CD14-positive monocyte (primary cell): ENCODE measurements at regions not wholly inside any gene's neighbourhood (a gene's known extent, or its start where the extent isn't known, plus 50 kb on each side); places are given as distances from the start of the nearest gene placed in this dataset.

Experiments used
- DNase-seq, 3 donors: peaks; one replicate each; pipeline ENCODE4 v3.0.0-alpha.2; 2011 to 2022
- H2AFZ ChIP-seq: 2 replicates; pipeline ENCODE4 v1.6.0; 2012; ENCODE audit warnings: mild to moderate bottlenecking, low read depth, low read length, inconsistent platforms; ENCODE audit not compliant: insufficient read depth, poor library complexity, severe bottlenecking
- H3K27ac ChIP-seq, 2 donors: 1 replicate in 1 of 2; 2 replicates in 1 of 2; pipeline ENCODE4 v1.5.1; 2012 to 2013; ENCODE audit warnings: low read length in 2 of 2, control low read depth in 1 of 2, inconsistent platforms in 1 of 2, low read depth in 1 of 2, mild to moderate bottlenecking in 1 of 2
- H3K27me3 ChIP-seq, 2 donors: one replicate each; pipeline versions ENCODE4 v1.6.0 to v1.6.1; 2011 to 2013; ENCODE audit warnings: low read length in 2 of 2; ENCODE audit not compliant: control insufficient read depth in 2 of 2, insufficient read depth in 2 of 2
- H3K36me3 ChIP-seq, 2 donors: replicated peaks in 1 of 2; 1 replicate in 1 of 2; 2 replicates in 1 of 2; pipeline versions ENCODE4 v1.5.1 to v1.6.1; 2012 to 2013; ENCODE audit warnings: low read length in 2 of 2, control low read depth in 1 of 2, inconsistent platforms in 1 of 2, mild to moderate bottlenecking in 1 of 2; ENCODE audit not compliant: insufficient read depth in 2 of 2, control insufficient read depth in 1 of 2
- H3K4me1 ChIP-seq, 2 donors: 1 replicate in 1 of 2; 2 replicates in 1 of 2; pipeline versions ENCODE4 v1.5.1 to v1.6.1; 2012 to 2013; ENCODE audit warnings: low read length in 2 of 2, control low read depth in 1 of 2, inconsistent platforms in 1 of 2, mild to moderate bottlenecking in 1 of 2, moderate library complexity in 1 of 2; ENCODE audit not compliant: insufficient read depth in 2 of 2, control insufficient read depth in 1 of 2
- H3K4me2 ChIP-seq: replicated peaks from 2 replicates; pipeline ENCODE3; 2012; ENCODE audit warnings: low read length, moderate library complexity, mild to moderate bottlenecking; ENCODE audit not compliant: poor library complexity, severe bottlenecking; ENCODE audit errors: extremely low read depth
- H3K4me3 ChIP-seq, 3 experiments: fragments of 200-600 bp in 1 of 3; sonication (generic) in 1 of 3; replicated peaks in 1 of 3; 1 replicate in 2 of 3; 2 replicates in 1 of 3; pipeline ENCODE4 v1.5.1; 2011 to 2013; ENCODE audit warnings: low read length in 3 of 3, mild to moderate bottlenecking in 3 of 3, control low read depth in 2 of 3, low read depth in 2 of 3, inconsistent platforms in 1 of 3, moderate library complexity in 1 of 3
- H3K79me2 ChIP-seq: 2 replicates; pipeline ENCODE4 v1.6.0; 2012; ENCODE audit warnings: mild to moderate bottlenecking, control low read depth, inconsistent platforms, low read length, moderate library complexity; ENCODE audit not compliant: insufficient read depth
- H3K9ac ChIP-seq: 2 replicates; pipeline ENCODE4 v1.6.0; 2017; ENCODE audit warnings: low read length, mild to moderate bottlenecking; ENCODE audit not compliant: insufficient read depth, poor library complexity, severe bottlenecking
- H3K9me3 ChIP-seq, 2 donors: replicated peaks in 1 of 2; 1 replicate in 1 of 2; 2 replicates in 1 of 2; pipeline versions ENCODE4 v1.5.1 to v1.6.1; 2012 to 2013; ENCODE audit warnings: low read length in 2 of 2, control low read depth in 1 of 2; ENCODE audit not compliant: control insufficient read depth in 1 of 2, insufficient read depth in 1 of 2
- H4K20me1 ChIP-seq: 2 replicates; pipeline ENCODE4 v1.6.0; 2012; ENCODE audit warnings: mild to moderate bottlenecking, low read length, control low read depth, moderate library complexity; ENCODE audit not compliant: insufficient read depth
- H3K27ac Mint-ChIP-seq, 7 donors: one replicate each; pipeline ENCODE4 v1.8.0; 2020; ENCODE audit warnings: mild to moderate bottlenecking in 7 of 7, mixed read lengths in 7 of 7, moderate library complexity in 6 of 7, inconsistent platforms in 2 of 7
- H3K27me3 Mint-ChIP-seq, 3 donors: one replicate each; pipeline ENCODE4 v1.8.0; 2021 to 2022; ENCODE audit warnings: low read depth in 3 of 3, mild to moderate bottlenecking in 3 of 3, mixed read lengths in 3 of 3, moderate library complexity in 3 of 3, inconsistent platforms in 1 of 3
- H3K36me3 Mint-ChIP-seq, 2 donors: one replicate each; pipeline ENCODE4 v1.8.0; 2020; ENCODE audit warnings: mixed read lengths in 2 of 2, inconsistent platforms in 1 of 2, mild to moderate bottlenecking in 1 of 2
- H3K4me1 Mint-ChIP-seq: one replicate; pipeline ENCODE4 v1.8.0; 2020; ENCODE audit warnings: mild to moderate bottlenecking, mixed read lengths
- H3K4me3 Mint-ChIP-seq, 2 donors: one replicate each; pipeline ENCODE4 v1.8.0; 2020; ENCODE audit warnings: mild to moderate bottlenecking in 2 of 2, mixed read lengths in 2 of 2, moderate library complexity in 1 of 2
- H3K9me3 Mint-ChIP-seq, 7 donors: one replicate each; pipeline ENCODE4 v1.8.0; 2020 to 2022; ENCODE audit warnings: mixed read lengths in 7 of 7, mild to moderate bottlenecking in 6 of 7, moderate library complexity in 6 of 7, inconsistent platforms in 2 of 7
- WGBS: methylation state at CpG from one replicate; pipeline ENCODE4 v1.1.5; 2013; ENCODE audit warnings: missing lambda C conversion rate; ENCODE audit not compliant: insufficient coverage; 5-methylcytosine and 5-hydroxymethylcytosine counted together
- intact Hi-C, 2 donors: fragments of 100-400 bp; cut with micrococcal nuclease; formaldehyde crosslinking; loops; one replicate each; pipeline versions ENCODE4 v1.15.0 to v1.15.1; 2023
- TF ChIP-seq, protein P1 (sequence below): fragments of 200-600 bp; IDR thresholded peaks from one replicate; pipeline ENCODE4 v1.8.0; 2022; ENCODE audit warnings: antibody characterized with exemption, mild to moderate bottlenecking

DNA sequence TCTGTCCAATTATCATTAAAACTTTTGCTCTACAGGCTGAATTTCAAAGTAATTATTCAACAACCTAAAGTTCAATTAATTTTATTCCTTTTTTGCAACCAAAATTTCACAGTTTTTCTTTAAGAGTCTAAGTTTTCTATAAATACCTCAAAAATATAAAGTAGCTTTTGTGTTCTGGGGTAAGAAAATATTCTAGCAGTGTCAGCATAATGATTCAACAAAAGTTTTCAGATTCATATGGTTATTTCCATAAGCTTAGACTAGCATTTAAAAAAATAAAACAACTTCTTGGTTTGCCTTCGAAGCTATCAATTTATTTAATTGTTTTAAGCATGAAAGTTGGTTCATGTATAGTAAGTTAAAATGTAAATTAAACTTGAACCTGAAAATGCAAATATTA lies 1962.3 kb upstream of the CDH6 start:
- Histone ChIP-seq H3K4me1 (no peaks in the 10 kb centered on the region), H3K9me3 (peaks cover 0 to 7% of the 10 kb centered on the region in 2 donors), H3K27me3 (no peaks in the 10 kb centered on the region), H3K79me2 (no peaks in the 10 kb centered on the region), H2AFZ (no peak overlapping the region), H3K36me3 (no peaks in the 10 kb centered on the region), H3K27ac (no peak overlapping the region), H3K9ac (no peak overlapping the region), H4K20me1 (no peaks in the 10 kb centered on the region), H3K4me3 (no peak overlapping the region), H3K4me2 (no peak overlapping the region)
- WGBS = no CpG with 5 or more reads among the region's 1 CpG
- Mint-ChIP-seq H3K27me3 (no peaks in the 10 kb centered on the region), H3K36me3 (no peaks in the 10 kb centered on the region), H3K4me1 (no peaks in the 10 kb centered on the region), H3K4me3 (no peak overlapping the region), H3K9me3 (peaks cover 0 to 8% (median 0%) of the 10 kb centered on the region in 7 donors), H3K27ac (no peak overlapping the region)
- TF ChIP-seq, protein P1, sequence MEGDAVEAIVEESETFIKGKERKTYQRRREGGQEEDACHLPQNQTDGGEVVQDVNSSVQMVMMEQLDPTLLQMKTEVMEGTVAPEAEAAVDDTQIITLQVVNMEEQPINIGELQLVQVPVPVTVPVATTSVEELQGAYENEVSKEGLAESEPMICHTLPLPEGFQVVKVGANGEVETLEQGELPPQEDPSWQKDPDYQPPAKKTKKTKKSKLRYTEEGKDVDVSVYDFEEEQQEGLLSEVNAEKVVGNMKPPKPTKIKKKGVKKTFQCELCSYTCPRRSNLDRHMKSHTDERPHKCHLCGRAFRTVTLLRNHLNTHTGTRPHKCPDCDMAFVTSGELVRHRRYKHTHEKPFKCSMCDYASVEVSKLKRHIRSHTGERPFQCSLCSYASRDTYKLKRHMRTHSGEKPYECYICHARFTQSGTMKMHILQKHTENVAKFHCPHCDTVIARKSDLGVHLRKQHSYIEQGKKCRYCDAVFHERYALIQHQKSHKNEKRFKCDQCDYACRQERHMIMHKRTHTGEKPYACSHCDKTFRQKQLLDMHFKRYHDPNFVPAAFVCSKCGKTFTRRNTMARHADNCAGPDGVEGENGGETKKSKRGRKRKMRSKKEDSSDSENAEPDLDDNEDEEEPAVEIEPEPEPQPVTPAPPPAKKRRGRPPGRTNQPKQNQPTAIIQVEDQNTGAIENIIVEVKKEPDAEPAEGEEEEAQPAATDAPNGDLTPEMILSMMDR = no peak
- no peak for DNase-seq
- intact Hi-C loops = no loop called here

- Mint-ChIP-seq H3K36me3 (no peaks in the 10 kb centered on the region), H3K4me3 (no peak overlapping the region), H3K9me3 (peaks cover 0 to 8% (median 1%) of the 10 kb centered on the region in 7 donors), H3K4me1 (no peaks in the 10 kb centered on the region), H3K27ac (no peak overlapping the region), H3K27me3 (no peaks in the 10 kb centered on the region)
- intact Hi-C loops = no loop called here
- WGBS = no CpG with 5 or more reads among the region's 3 CpGs
- H3K79me2 ChIP-seq = no peaks in the 10 kb centered on the region
- H3K4me2 ChIP-seq = no peak overlapping the region
- TF ChIP-seq, protein P1 = no peak
- no peak overlapping the region for H3K9ac ChIP-seq
- no peak overlapping the region for H3K27ac ChIP-seq
- DNase-seq = no peak
- no peak overlapping the region for H2AFZ ChIP-seq
- H3K4me3 ChIP-seq = no peak overlapping the region
- no peaks in the 10 kb centered on the region for H3K27me3 ChIP-seq
- H3K36me3 ChIP-seq = no peaks in the 10 kb centered on the region
- peaks cover 0 to 7% of the 10 kb centered on the region in 2 donors for H3K9me3 ChIP-seq
- H3K4me1 ChIP-seq = no peaks in the 10 kb centered on the region
- no peaks in the 10 kb centered on the region for H4K20me1 ChIP-seq
Observed at GRCh38 chr5:29230591-29230990, 1962.9 kb upstream of the CDH6 start.
